GM23338 (cell line): ENCODE measurements at regions not wholly inside any gene's neighbourhood (a gene's known extent, or its start where the extent isn't known, plus 50 kb on each side); places are given as distances from the start of the nearest gene placed in this dataset.

Experiments
- CREB1 ChIP-seq: fragments of 250-450 bp; sonication (Bioruptor Pico); IDR thresholded peaks from 2 replicates; pipeline ENCODE4 v1.5.0; 2020; ENCODE audit warnings: low read depth, mild to moderate bottlenecking, moderate library complexity
- CTCF ChIP-seq, 2 experiments: fragments of 200-600 bp in 1 of 2; sonication (generic) in 1 of 2; conservative IDR thresholded peaks; 2 replicates each; pipeline versions ENCODE4 v1.5.1 to v1.6.1; 2016 to 2017; ENCODE audit warnings: antibody characterized with exemption in 2 of 2, low read depth in 2 of 2, mild to moderate bottlenecking in 2 of 2, moderate library complexity in 1 of 2
- ETS1 ChIP-seq: IDR thresholded peaks from 2 replicates; pipeline ENCODE4 v1.6.1; 2016; ENCODE audit warnings: antibody characterized with exemption
- EZH2 ChIP-seq: fragments of 200-600 bp; sonication (generic); IDR thresholded peaks from one replicate; pipeline ENCODE4 v1.8.0; 2017; ENCODE audit warnings: antibody characterized with exemption, mild to moderate bottlenecking, low read depth; ENCODE audit not compliant: unreplicated experiment
- EZH2phosphoT487 ChIP-seq: fragments of 200-600 bp; sonication (generic); IDR thresholded peaks from one replicate; pipeline ENCODE4 v1.8.1; 2018; ENCODE audit warnings: antibody characterized with exemption; ENCODE audit not compliant: unreplicated experiment
- JUNB ChIP-seq: IDR thresholded peaks from one replicate; pipeline ENCODE4 v1.6.1; 2016; ENCODE audit warnings: antibody characterized with exemption; ENCODE audit not compliant: unreplicated experiment
- NANOG ChIP-seq: IDR thresholded peaks from 2 replicates; pipeline ENCODE4 v1.6.1; 2016; ENCODE audit warnings: antibody characterized with exemption, borderline replicate concordance
- POLR2AphosphoS5 ChIP-seq: IDR thresholded peaks from 2 replicates; pipeline ENCODE4 v1.6.1; 2016; ENCODE audit warnings: antibody characterized with exemption, low read depth
- REST ChIP-seq: IDR thresholded peaks from one replicate; pipeline ENCODE4 v1.6.1; 2018; ENCODE audit warnings: antibody characterized with exemption; ENCODE audit not compliant: unreplicated experiment
- STAT1 ChIP-seq: IDR thresholded peaks from one replicate; pipeline ENCODE4 v1.6.1; 2016; ENCODE audit warnings: antibody characterized with exemption; ENCODE audit not compliant: unreplicated experiment
- ZNF114 ChIP-seq: fragments of 250-450 bp; sonication (Bioruptor Pico); IDR thresholded peaks from 2 replicates; pipeline ENCODE4 v1.5.0; 2020; ENCODE audit warnings: mild to moderate bottlenecking, moderate library complexity
- ZNF331 ChIP-seq: fragments of 250-450 bp; sonication (Bioruptor Pico); IDR thresholded peaks from 2 replicates; pipeline ENCODE4 v1.5.0; 2020; ENCODE audit warnings: low read depth, mild to moderate bottlenecking, moderate library complexity
- ZNF462 ChIP-seq: fragments of 250-450 bp; sonication (Bioruptor Pico); IDR thresholded peaks from 2 replicates; pipeline ENCODE4 v1.5.0; 2020; ENCODE audit warnings: mild to moderate bottlenecking, moderate library complexity

GRCh38 chr7:108771853-108772252, 202.2 kb downstream of the DNAJB9 start:
- TF ChIP-seq REST (no peak), CTCF (conservative IDR thresholded peaks at IDR 0.05; ENCODE audit: low read depth in 2 of 2) (no peak), EZH2phosphoT487 (no peak), JUNB (no peak), POLR2AphosphoS5 (no peak), ETS1 (no peak), EZH2 (no peak), CREB1 (CRISPR knock-in tag) (no peak), NANOG (no peak), ZNF114 (CRISPR knock-in tag) (no peak), ZNF331 (CRISPR knock-in tag) (no peak), ZNF462 (CRISPR knock-in tag) (no peak), STAT1 (no peak)
